WERI-Rb-1 (cell line): ENCODE measurements at regions not wholly inside any gene's neighbourhood (a gene's known extent, or its start where the extent isn't known, plus 50 kb on each side); places are given as distances from the start of the nearest gene placed in this dataset.

ENCODE experiments used
- DNase-seq: peaks from one replicate; pipeline ENCODE4 v3.0.0-alpha.2; 2020
- H3K27ac ChIP-seq: fragments of 250-450 bp; sonication (Bioruptor Pico); 2 replicates; pipeline ENCODE4 v1.5.1; 2020; ENCODE audit warnings: mild to moderate bottlenecking, moderate library complexity
- H3K27me3 ChIP-seq: fragments of 250-450 bp; sonication (Bioruptor Pico); 2 replicates; pipeline ENCODE4 v1.5.1; 2021; ENCODE audit warnings: mild to moderate bottlenecking, low read depth, moderate library complexity; ENCODE audit not compliant: insufficient read depth, severe bottlenecking
- H3K36me3 ChIP-seq: fragments of 250-450 bp; sonication (Bioruptor Pico); 2 replicates; pipeline ENCODE4 v1.5.1; 2020; ENCODE audit warnings: mild to moderate bottlenecking, moderate library complexity
- H3K4me3 ChIP-seq: 2 replicates; pipeline ENCODE4 v1.5.1; 2011; ENCODE audit warnings: low read depth, mild to moderate bottlenecking, control low read depth, low read length
- H3K9me3 ChIP-seq: fragments of 250-450 bp; sonication (Bioruptor Pico); 2 replicates; pipeline ENCODE4 v1.5.1; 2021; ENCODE audit warnings: mild to moderate bottlenecking, moderate library complexity; ENCODE audit not compliant: severe bottlenecking
- TF ChIP-seq, protein P1 (sequence below): IDR thresholded peaks from 2 replicates; pipeline ENCODE4 v1.5.1; 2011; ENCODE audit warnings: low read depth, mild to moderate bottlenecking, control low read depth, inconsistent platforms, low read length

DNA sequence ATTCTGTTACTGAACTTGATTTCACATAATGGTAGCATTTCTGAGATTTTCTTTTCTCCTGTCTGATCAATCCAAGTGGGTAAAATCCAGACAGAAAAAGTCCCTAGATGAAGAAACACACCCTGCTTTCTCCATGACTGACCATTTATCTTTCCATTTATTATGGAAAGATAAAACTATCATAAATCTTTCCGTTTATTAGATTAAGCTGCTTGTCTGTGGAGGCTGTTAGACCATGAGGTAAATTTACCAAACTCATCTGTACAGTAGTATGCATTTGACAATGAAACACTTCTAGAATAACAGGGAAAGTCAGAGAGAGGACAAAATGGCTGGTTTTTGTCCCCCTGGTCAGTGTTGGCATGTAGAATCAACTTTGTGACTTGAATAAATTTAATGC lies 491.2 kb upstream of the SEMA6A start:
- H3K4me3 ChIP-seq: no peak overlapping the region
- H3K27ac ChIP-seq: no peak overlapping the region
- no peaks in the 10 kb centered on the region for H3K9me3 ChIP-seq
- no peaks in the 10 kb centered on the region for H3K27me3 ChIP-seq
- no peak for DNase-seq
- TF ChIP-seq, protein P1, sequence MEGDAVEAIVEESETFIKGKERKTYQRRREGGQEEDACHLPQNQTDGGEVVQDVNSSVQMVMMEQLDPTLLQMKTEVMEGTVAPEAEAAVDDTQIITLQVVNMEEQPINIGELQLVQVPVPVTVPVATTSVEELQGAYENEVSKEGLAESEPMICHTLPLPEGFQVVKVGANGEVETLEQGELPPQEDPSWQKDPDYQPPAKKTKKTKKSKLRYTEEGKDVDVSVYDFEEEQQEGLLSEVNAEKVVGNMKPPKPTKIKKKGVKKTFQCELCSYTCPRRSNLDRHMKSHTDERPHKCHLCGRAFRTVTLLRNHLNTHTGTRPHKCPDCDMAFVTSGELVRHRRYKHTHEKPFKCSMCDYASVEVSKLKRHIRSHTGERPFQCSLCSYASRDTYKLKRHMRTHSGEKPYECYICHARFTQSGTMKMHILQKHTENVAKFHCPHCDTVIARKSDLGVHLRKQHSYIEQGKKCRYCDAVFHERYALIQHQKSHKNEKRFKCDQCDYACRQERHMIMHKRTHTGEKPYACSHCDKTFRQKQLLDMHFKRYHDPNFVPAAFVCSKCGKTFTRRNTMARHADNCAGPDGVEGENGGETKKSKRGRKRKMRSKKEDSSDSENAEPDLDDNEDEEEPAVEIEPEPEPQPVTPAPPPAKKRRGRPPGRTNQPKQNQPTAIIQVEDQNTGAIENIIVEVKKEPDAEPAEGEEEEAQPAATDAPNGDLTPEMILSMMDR: no peak
- no peaks in the 10 kb centered on the region for H3K36me3 ChIP-seq

- no peaks in the 10 kb centered on the region for H3K27me3 ChIP-seq
- H3K36me3 ChIP-seq: no peaks in the 10 kb centered on the region
- no peak for DNase-seq
- H3K9me3 ChIP-seq: no peaks in the 10 kb centered on the region
- TF ChIP-seq, protein P1: no peak
- H3K4me3 ChIP-seq: no peak overlapping the region
- no peak overlapping the region for H3K27ac ChIP-seq
Measured at GRCh38 chr5:117065161-117065560, 490.5 kb upstream of the SEMA6A start.

GRCh38 chr5:117060099-117060498 lies 485.5 kb upstream of the SEMA6A start:
- TF ChIP-seq, protein P1: no peak
- Histone ChIP-seq H3K9me3 (no peaks in the 10 kb centered on the region), H3K36me3 (no peaks in the 10 kb centered on the region), H3K27me3 (no peaks in the 10 kb centered on the region), H3K4me3 (no peak overlapping the region), H3K27ac (no peak overlapping the region)
- no peak for DNase-seq

DNA sequence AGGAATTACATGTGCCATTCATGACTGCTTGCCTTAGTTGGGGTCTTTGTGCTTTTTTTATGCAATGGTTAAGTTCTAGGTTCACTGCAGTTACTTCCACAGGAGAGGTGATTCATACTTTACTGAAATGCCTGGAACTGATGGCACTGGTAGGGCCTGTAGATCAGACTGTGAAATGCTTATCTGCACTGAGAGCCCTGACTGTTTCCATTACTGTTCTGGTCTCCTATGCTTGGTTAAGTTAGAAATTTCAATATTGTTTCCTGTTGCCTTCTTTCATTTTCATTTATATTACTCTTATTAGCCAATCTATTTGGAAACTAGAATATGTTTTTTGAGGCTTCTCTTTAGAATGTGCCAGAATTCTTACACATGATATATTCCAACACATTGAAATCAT lies 484.1 kb upstream of the SEMA6A start:
- Histone ChIP-seq H3K27me3 (no peaks in the 10 kb centered on the region), H3K4me3 (no peak overlapping the region), H3K36me3 (no peaks in the 10 kb centered on the region), H3K27ac (no peak overlapping the region), H3K9me3 (no peaks in the 10 kb centered on the region)
- TF ChIP-seq, protein P1: no peak
- DNase-seq: no peak

- Histone ChIP-seq H3K27ac (no peak overlapping the region), H3K36me3 (no peaks in the 10 kb centered on the region), H3K9me3 (no peaks in the 10 kb centered on the region), H3K4me3 (no peak overlapping the region), H3K27me3 (no peaks in the 10 kb centered on the region)
- DNase-seq: no peak
- TF ChIP-seq, protein P1: no peak
Measured at GRCh38 chr5:117055517-117055916, 480.9 kb upstream of the SEMA6A start.

DNA sequence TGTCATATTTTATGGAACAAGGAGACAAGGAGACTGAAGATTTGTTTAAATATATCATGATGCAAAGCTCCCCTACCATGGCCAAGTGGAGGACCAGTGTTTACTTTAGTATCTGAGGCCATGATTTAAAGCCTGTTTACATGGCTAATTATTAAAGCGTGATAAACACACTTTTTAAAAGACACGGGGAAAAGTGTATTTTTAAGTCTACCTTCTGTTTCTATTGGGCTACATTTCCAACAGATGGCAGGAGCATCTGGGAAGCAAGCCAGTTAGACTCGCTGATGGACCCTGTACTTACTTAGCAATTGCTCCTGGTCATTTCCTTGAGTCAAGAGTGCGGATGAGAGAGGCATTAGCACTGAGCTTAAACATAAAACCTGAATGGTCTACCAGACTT lies 480.3 kb upstream of the SEMA6A start:
- H3K4me3 ChIP-seq: no peak overlapping the region
- TF ChIP-seq, protein P1: no peak

More for the DNA sequence above, 480.3 kb upstream of the SEMA6A start:
- Histone ChIP-seq H3K9me3 (no peaks in the 10 kb centered on the region), H3K36me3 (no peaks in the 10 kb centered on the region), H3K27me3 (no peaks in the 10 kb centered on the region), H3K27ac (no peak overlapping the region)
- peak; percentile 17 for DNase-seq
